ENCODE measurements at regions not wholly inside any gene's neighbourhood (a gene's known extent, or its start where the extent isn't known, plus 50 kb on each side); places are given as distances from the start of the nearest gene placed in this dataset.

DNA sequence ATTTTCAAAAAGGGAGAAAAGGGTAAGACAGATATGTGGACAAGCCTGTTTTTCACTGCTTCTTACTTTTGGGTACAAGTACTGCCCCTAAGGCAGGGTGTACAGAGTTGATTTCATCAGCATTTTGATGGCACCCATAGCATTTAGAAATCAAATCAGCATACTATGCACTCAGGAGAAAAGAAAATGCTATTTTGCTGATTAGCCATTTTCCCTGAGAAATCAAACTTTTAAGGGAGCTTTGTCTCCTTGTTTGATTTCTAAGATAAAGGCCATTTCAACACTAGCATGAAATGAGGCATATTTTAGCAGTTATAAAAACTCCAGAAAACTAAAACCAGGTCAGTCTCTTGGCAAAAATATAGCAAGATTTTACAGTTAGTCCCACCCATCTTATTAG lies 2269.4 kb upstream of the WWC1 start:
- TF ChIP-seq, protein P1, sequence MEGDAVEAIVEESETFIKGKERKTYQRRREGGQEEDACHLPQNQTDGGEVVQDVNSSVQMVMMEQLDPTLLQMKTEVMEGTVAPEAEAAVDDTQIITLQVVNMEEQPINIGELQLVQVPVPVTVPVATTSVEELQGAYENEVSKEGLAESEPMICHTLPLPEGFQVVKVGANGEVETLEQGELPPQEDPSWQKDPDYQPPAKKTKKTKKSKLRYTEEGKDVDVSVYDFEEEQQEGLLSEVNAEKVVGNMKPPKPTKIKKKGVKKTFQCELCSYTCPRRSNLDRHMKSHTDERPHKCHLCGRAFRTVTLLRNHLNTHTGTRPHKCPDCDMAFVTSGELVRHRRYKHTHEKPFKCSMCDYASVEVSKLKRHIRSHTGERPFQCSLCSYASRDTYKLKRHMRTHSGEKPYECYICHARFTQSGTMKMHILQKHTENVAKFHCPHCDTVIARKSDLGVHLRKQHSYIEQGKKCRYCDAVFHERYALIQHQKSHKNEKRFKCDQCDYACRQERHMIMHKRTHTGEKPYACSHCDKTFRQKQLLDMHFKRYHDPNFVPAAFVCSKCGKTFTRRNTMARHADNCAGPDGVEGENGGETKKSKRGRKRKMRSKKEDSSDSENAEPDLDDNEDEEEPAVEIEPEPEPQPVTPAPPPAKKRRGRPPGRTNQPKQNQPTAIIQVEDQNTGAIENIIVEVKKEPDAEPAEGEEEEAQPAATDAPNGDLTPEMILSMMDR (IDR thresholded peaks at IDR 0.05): no peak
- TF ChIP-seq POLR2A (IDR thresholded peaks at IDR 0.05) (no peak), POLR2AphosphoS5 (IDR thresholded peaks at IDR 0.05) (no peak)

Measured in transverse colon (tissue), 4 donors.